ENCODE measurements at regions not wholly inside any gene's neighbourhood (a gene's known extent, or its start where the extent isn't known, plus 50 kb on each side); places are given as distances from the start of the nearest gene placed in this dataset.

DNA sequence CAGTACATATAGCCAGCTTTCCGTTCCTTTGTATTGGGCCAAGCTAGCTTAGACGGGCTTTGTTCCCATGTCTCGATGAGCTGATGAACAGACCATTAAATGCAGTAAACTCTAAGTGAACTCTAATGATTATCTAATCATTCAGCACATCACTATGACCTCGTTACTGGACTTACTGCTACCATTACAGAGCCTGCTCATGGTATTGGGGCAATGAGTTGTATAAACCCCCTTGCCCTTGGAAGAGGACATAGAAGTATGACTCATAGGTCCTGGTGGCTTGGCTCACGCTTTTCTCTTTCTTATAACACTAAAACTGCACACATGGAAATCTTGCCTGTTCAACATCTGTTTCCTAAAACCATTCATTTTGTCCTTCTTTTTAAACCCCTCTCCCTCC is 93.6 kb upstream of the DYNLRB2 start:
- TF ChIP-seq SUZ12 (IDR thresholded peaks at IDR 0.05) (no peak), FOXK2 (IDR thresholded peaks at IDR 0.05) (no peak)
